ENCODE measurements at regions not wholly inside any gene's neighbourhood (a gene's known extent, or its start where the extent isn't known, plus 50 kb on each side); places are given as distances from the start of the nearest gene placed in this dataset.

- Histone ChIP-seq H3K4me3 (no peak overlapping the region), H3K27me3 (no peaks in the 10 kb centered on the region), H3K36me3 (no peaks in the 10 kb centered on the region), H3K4me1 (no peaks in the 10 kb centered on the region), H3K27ac (no peak overlapping the region), H3K9me3 (no peaks in the 10 kb centered on the region)
- TF ChIP-seq, protein P1, sequence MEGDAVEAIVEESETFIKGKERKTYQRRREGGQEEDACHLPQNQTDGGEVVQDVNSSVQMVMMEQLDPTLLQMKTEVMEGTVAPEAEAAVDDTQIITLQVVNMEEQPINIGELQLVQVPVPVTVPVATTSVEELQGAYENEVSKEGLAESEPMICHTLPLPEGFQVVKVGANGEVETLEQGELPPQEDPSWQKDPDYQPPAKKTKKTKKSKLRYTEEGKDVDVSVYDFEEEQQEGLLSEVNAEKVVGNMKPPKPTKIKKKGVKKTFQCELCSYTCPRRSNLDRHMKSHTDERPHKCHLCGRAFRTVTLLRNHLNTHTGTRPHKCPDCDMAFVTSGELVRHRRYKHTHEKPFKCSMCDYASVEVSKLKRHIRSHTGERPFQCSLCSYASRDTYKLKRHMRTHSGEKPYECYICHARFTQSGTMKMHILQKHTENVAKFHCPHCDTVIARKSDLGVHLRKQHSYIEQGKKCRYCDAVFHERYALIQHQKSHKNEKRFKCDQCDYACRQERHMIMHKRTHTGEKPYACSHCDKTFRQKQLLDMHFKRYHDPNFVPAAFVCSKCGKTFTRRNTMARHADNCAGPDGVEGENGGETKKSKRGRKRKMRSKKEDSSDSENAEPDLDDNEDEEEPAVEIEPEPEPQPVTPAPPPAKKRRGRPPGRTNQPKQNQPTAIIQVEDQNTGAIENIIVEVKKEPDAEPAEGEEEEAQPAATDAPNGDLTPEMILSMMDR (IDR thresholded peaks at IDR 0.05), result no peak
- no peak for TF ChIP-seq POLR2A (IDR thresholded peaks at IDR 0.05)
- TF ChIP-seq EP300 (IDR thresholded peaks at IDR 0.05), result no peak
- no peak for TF ChIP-seq POLR2AphosphoS5 (IDR thresholded peaks at IDR 0.05)
- 41 to 44% methylated on average over 4 of the region's 4 CpGs for WGBS, 2 donors
- DNase-seq, result no peak
- intact Hi-C loops (cut with DNase I), result no loop called here
Observed at GRCh38 chr13:69213396-69213795, 894.2 kb upstream of the ATXN8OS start.

DNA sequence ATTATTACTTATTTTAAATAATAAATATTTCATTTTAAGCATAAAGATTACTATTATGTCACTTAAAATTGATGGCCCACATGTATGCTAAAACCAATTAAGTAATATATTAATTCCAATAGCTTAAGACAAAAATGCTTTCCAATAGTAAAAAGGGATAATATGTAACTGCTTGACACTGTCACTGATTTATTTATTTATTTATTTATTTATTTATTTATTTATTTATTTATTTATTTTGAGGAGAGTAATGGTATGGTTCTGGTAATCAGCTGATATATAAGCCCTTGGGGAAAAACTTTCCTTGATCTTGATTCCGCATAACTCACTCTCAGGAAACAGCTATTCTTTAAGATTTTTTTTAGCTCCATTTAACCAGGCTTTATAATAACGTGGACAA is 903.0 kb upstream of the ATXN8OS start:
- no peak overlapping the region for H3K27ac ChIP-seq
- H3K4me3 ChIP-seq, result no peak overlapping the region
- DNase-seq, result no peak
- H3K27me3 ChIP-seq, result no peaks in the 10 kb centered on the region
- no peak for TF ChIP-seq POLR2A (IDR thresholded peaks at IDR 0.05)
- no peak for TF ChIP-seq POLR2AphosphoS5 (IDR thresholded peaks at IDR 0.05)
- TF ChIP-seq, protein P1 (IDR thresholded peaks at IDR 0.05), result no peak
- TF ChIP-seq EP300 (IDR thresholded peaks at IDR 0.05), result no peak
- intact Hi-C loops (cut with DNase I), result no loop called here
- H3K36me3 ChIP-seq, result no peaks in the 10 kb centered on the region
- WGBS, 2 donors, result 36 to 83% methylated on average over 2 of the region's 2 CpGs
- H3K4me1 ChIP-seq, result no peaks in the 10 kb centered on the region
- H3K9me3 ChIP-seq, result no peaks in the 10 kb centered on the region

- 74 to 79% methylated on average over 1 of the region's 1 CpG for WGBS, 2 donors
- H3K9me3 ChIP-seq, result no peaks in the 10 kb centered on the region
- H3K27me3 ChIP-seq, result no peaks in the 10 kb centered on the region
- no peaks in the 10 kb centered on the region for H3K36me3 ChIP-seq
- no peak for DNase-seq
- no peak overlapping the region for H3K27ac ChIP-seq
- no peaks in the 10 kb centered on the region for H3K4me1 ChIP-seq
- no peak overlapping the region for H3K4me3 ChIP-seq
- TF ChIP-seq POLR2A (IDR thresholded peaks at IDR 0.05) (no peak), EP300 (IDR thresholded peaks at IDR 0.05) (no peak), POLR2AphosphoS5 (IDR thresholded peaks at IDR 0.05) (no peak)
- TF ChIP-seq, protein P1 (IDR thresholded peaks at IDR 0.05), result no peak
- intact Hi-C loops (cut with DNase I), result no loop called here
Observed at GRCh38 chr13:69202996-69203395, 904.6 kb upstream of the ATXN8OS start.

DNA sequence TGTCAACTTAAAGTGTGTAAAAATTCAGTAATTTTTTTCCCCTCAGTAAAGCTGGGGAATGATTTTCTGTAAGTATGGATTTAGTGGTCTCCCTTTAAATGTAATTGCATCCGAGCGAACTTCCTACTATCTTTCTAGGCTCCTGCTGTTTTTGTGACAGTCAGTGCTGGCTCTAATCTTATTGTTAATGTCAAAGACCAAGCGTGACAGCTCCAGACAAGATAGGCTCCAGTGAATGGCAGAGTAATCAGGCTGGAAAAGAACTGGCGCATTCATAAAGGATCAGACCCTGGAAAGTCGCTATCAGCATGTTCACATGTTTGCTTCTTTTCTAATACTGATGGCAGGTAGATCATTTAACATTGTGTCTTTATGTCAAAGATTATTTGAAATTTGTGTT is 908.0 kb upstream of the ATXN8OS start:
- no peaks in the 10 kb centered on the region for H3K36me3 ChIP-seq
- H3K27me3 ChIP-seq, result no peaks in the 10 kb centered on the region
- intact Hi-C loops (cut with DNase I), result no loop called here
- TF ChIP-seq POLR2AphosphoS5 (IDR thresholded peaks at IDR 0.05) (no peak), EP300 (IDR thresholded peaks at IDR 0.05) (no peak), POLR2A (IDR thresholded peaks at IDR 0.05) (no peak)
- TF ChIP-seq, protein P1 (IDR thresholded peaks at IDR 0.05), result no peak
- WGBS, 2 donors, result 47 to 71% methylated on average over 5 of the region's 5 CpGs
- DNase-seq, result no peak
- no peaks in the 10 kb centered on the region for H3K4me1 ChIP-seq
- no peaks in the 10 kb centered on the region for H3K9me3 ChIP-seq
- H3K27ac ChIP-seq, result no peak overlapping the region
- H3K4me3 ChIP-seq, result no peak overlapping the region

DNA sequence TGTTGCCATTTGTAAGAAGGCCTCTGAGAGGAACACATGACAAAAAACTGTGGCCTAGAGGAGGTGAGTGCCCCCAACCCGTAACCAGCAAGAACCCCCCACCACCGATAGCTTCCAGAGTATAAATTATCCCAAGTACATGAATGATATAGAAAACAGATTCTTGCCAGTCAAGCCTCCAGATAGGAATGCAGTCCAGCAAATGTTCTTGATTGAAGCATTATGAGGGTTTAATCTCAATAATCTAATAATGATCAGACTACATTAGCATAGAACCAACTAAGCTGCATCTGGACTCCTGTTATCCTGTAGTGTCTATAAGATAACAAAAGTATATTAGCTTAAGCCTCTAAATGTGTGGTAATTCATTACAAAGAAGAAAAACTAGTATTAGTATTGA is 908.9 kb upstream of the ATXN8OS start:
- intact Hi-C loops (cut with DNase I), result no loop called here
- no peaks in the 10 kb centered on the region for H3K4me1 ChIP-seq
- no peak overlapping the region for H3K4me3 ChIP-seq
- H3K27me3 ChIP-seq, result no peaks in the 10 kb centered on the region
- no peak for DNase-seq
- H3K9me3 ChIP-seq, result no peaks in the 10 kb centered on the region
- H3K27ac ChIP-seq, result no peak overlapping the region
- H3K36me3 ChIP-seq, result no peaks in the 10 kb centered on the region
- 88 to 96% methylated on average over 2 of the region's 2 CpGs for WGBS, 2 donors
- TF ChIP-seq EP300 (IDR thresholded peaks at IDR 0.05) (no peak), POLR2A (IDR thresholded peaks at IDR 0.05) (no peak), POLR2AphosphoS5 (IDR thresholded peaks at IDR 0.05) (no peak)
- TF ChIP-seq, protein P1 (IDR thresholded peaks at IDR 0.05), result no peak

All from sigmoid colon (tissue), 6 donors.